Dendritic cell treated with granulocyte-macrophage colony-stimulating factor and Interleukin-4, amounts not matched to agents 40 ng/mL and 50 ng/mL, for 4 days (primary cell): ENCODE measurements at regions not wholly inside any gene's neighbourhood (a gene's known extent, or its start where the extent isn't known, plus 50 kb on each side); places are given as distances from the start of the nearest gene placed in this dataset.

Experiments
- H3K27ac Mint-ChIP-seq: one replicate; pipeline ENCODE4 v1.8.0; 2022; ENCODE audit warnings: mild to moderate bottlenecking, mixed read lengths
- H3K27me3 Mint-ChIP-seq: one replicate; pipeline ENCODE4 v1.8.0; 2022; ENCODE audit warnings: mild to moderate bottlenecking, mixed read lengths
- H3K36me3 Mint-ChIP-seq: one replicate; pipeline ENCODE4 v1.8.0; 2022; ENCODE audit warnings: low read depth, mixed read lengths
- H3K4me1 Mint-ChIP-seq: one replicate; pipeline ENCODE4 v1.8.0; 2022; ENCODE audit warnings: low read depth, mixed read lengths
- H3K4me3 Mint-ChIP-seq: one replicate; pipeline ENCODE4 v1.8.0; 2022; ENCODE audit warnings: mild to moderate bottlenecking, moderate library complexity, mixed read lengths
- H3K9me3 Mint-ChIP-seq: one replicate; pipeline ENCODE4 v1.8.0; 2022; ENCODE audit warnings: mixed read lengths
- intact Hi-C: fragments of 100-400 bp; cut with micrococcal nuclease; formaldehyde crosslinking; loops from one replicate; pipeline ENCODE4 v1.15.0; 2022

- H3K4me1 Mint-ChIP-seq: no peaks in the 10 kb centered on the region
Measured at GRCh38 chr13:90154311-90154960, 1193.1 kb upstream of the MIR17HG start.

DNA sequence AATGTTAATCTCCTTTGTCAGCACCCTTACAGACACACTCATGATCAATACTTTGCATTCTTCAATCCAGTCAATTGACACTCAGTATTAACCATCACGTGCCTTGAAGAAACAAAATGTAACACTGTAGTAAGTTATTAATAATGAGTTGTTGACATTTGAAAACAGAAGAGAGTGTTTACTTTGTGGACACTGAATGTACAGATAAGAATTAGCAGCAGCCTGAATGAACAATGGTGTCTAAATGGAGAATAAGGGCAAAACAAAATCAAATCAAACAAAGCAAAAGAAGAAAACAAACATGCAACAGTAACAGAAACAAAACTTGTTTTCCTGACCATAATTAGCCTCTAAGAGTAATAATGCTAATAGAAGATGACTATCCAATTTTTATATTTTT lies 1191.1 kb upstream of the MIR17HG start:
- peaks cover 32% of the 10 kb centered on the region for H3K9me3 Mint-ChIP-seq
- no peaks in the 10 kb centered on the region for H3K27me3 Mint-ChIP-seq
- H3K27ac Mint-ChIP-seq: no peak overlapping the region
- H3K36me3 Mint-ChIP-seq: no peaks in the 10 kb centered on the region
- intact Hi-C loops: no loop called here
- no peaks in the 10 kb centered on the region for H3K4me1 Mint-ChIP-seq
- H3K4me3 Mint-ChIP-seq: no peak overlapping the region

More at GRCh38 chr13:90154311-90154960, 1193.1 kb upstream of the MIR17HG start:
- H3K4me3 Mint-ChIP-seq: no peak overlapping the region
- no peaks in the 10 kb centered on the region for H3K27me3 Mint-ChIP-seq
- intact Hi-C loops: no loop called here
- no peak overlapping the region for H3K27ac Mint-ChIP-seq
- H3K36me3 Mint-ChIP-seq: no peaks in the 10 kb centered on the region
- H3K9me3 Mint-ChIP-seq: peaks cover 30% of the 10 kb centered on the region

DNA sequence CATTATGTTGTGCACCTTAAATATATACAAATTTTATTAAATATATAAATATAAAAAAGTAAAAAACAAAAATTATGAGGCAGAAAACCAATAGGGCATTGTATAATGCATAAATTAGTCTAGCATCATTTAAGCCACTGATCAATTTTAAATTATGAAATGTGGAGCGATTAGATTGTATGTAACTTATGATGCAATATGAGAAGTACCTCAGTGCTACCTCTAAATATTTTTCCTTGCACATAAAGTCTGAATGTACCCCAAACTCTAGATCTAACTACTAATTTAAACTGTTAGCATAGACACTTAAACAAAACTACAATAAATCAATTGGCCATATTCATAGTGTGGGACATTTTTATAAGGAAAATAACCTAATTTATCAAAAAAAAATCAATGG lies 1178.5 kb upstream of the MIR17HG start:
- Mint-ChIP-seq H3K27ac (no peak overlapping the region), H3K4me3 (no peak overlapping the region), H3K4me1 (no peaks in the 10 kb centered on the region), H3K27me3 (no peaks in the 10 kb centered on the region), H3K36me3 (no peaks in the 10 kb centered on the region), H3K9me3 (peaks cover 37% of the 10 kb centered on the region)
- intact Hi-C loops: no loop called here

- intact Hi-C loops: no loop called here
- Mint-ChIP-seq H3K4me1 (no peaks in the 10 kb centered on the region), H3K27ac (no peak overlapping the region), H3K27me3 (no peaks in the 10 kb centered on the region), H3K9me3 (peaks cover 27% of the 10 kb centered on the region), H3K36me3 (no peaks in the 10 kb centered on the region), H3K4me3 (no peak overlapping the region)
Measured at GRCh38 chr13:90170208-90170607, 1177.3 kb upstream of the MIR17HG start.

DNA sequence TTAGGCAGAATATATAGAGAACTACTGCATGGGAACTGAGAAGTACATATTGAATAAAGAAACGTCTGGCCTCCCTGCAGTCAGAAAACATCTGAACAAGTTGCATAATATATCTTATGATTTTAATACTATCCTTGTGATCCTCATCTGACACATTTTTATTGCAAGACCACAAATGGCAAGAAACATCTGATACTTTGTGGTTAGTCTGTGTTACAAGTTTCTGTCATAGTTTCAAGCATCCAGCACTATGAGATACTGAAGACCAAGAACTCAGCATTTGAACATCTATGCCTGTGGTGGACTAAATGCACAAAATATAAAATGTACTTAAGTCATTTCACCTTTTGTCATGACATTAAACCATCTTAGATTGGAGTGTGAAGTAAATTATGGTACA lies 1175.8 kb upstream of the MIR17HG start:
- Mint-ChIP-seq H3K27ac (no peak overlapping the region), H3K4me3 (no peak overlapping the region), H3K36me3 (no peaks in the 10 kb centered on the region), H3K4me1 (no peaks in the 10 kb centered on the region), H3K27me3 (no peaks in the 10 kb centered on the region), H3K9me3 (peaks cover 29% of the 10 kb centered on the region)
- intact Hi-C loops: no loop called here

GRCh38 chr13:90177512-90177911 lies 1170.0 kb upstream of the MIR17HG start:
- intact Hi-C loops: no loop called here
- no peaks in the 10 kb centered on the region for H3K36me3 Mint-ChIP-seq
- peaks cover 18% of the 10 kb centered on the region for H3K9me3 Mint-ChIP-seq
- no peak overlapping the region for H3K4me3 Mint-ChIP-seq
- H3K4me1 Mint-ChIP-seq: no peaks in the 10 kb centered on the region
- no peak overlapping the region for H3K27ac Mint-ChIP-seq
- no peaks in the 10 kb centered on the region for H3K27me3 Mint-ChIP-seq

DNA sequence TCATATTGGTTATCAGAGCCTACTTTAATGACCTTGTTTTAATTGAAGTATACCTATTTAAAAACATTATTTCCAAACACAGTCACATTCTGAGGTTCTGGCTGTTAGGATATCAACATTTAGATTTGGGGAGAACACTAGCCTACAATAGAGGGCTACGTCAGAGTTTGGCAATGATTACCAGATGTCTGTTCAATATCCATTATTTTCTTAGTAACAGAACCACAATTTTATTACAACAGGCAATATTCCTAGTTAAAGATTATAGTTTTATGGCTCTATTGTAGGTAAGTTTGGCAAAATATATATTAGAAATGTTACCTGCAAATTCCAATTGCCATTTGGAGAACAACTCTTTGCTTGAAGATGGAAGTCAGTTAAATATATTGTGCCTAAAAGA lies 1163.1 kb upstream of the MIR17HG start:
- Mint-ChIP-seq H3K36me3 (no peaks in the 10 kb centered on the region), H3K4me1 (no peaks in the 10 kb centered on the region), H3K4me3 (no peak overlapping the region), H3K27ac (no peak overlapping the region), H3K9me3 (peaks cover 9% of the 10 kb centered on the region), H3K27me3 (no peaks in the 10 kb centered on the region)
- intact Hi-C loops: no loop called here

GRCh38 chr13:90185734-90186133 lies 1161.8 kb upstream of the MIR17HG start:
- no peak overlapping the region for H3K4me3 Mint-ChIP-seq
- no peaks in the 10 kb centered on the region for H3K36me3 Mint-ChIP-seq
- H3K9me3 Mint-ChIP-seq: peaks cover 9% of the 10 kb centered on the region
- H3K27me3 Mint-ChIP-seq: no peaks in the 10 kb centered on the region
- intact Hi-C loops: no loop called here
- H3K4me1 Mint-ChIP-seq: no peaks in the 10 kb centered on the region
- no peak overlapping the region for H3K27ac Mint-ChIP-seq

GRCh38 chr13:90187478-90188350 lies 1159.8 kb upstream of the MIR17HG start:
- H3K27me3 Mint-ChIP-seq: no peaks in the 10 kb centered on the region
- intact Hi-C loops: no loop called here
- no peak overlapping the region for H3K27ac Mint-ChIP-seq
- no peak overlapping the region for H3K4me3 Mint-ChIP-seq
- no peaks in the 10 kb centered on the region for H3K4me1 Mint-ChIP-seq
- H3K9me3 Mint-ChIP-seq: peaks cover 10% of the 10 kb centered on the region
- H3K36me3 Mint-ChIP-seq: no peaks in the 10 kb centered on the region

- Mint-ChIP-seq H3K4me3 (no peak overlapping the region), H3K9me3 (peaks cover 10% of the 10 kb centered on the region), H3K36me3 (no peaks in the 10 kb centered on the region), H3K27ac (no peak overlapping the region), H3K4me1 (no peaks in the 10 kb centered on the region), H3K27me3 (no peaks in the 10 kb centered on the region)
- intact Hi-C loops: no loop called here
Measured at GRCh38 chr13:90188351-90188636, 1159.2 kb upstream of the MIR17HG start.

- no peaks in the 10 kb centered on the region for H3K36me3 Mint-ChIP-seq
- no peak overlapping the region for H3K27ac Mint-ChIP-seq
- intact Hi-C loops: no loop called here
- H3K4me3 Mint-ChIP-seq: no peak overlapping the region
- H3K27me3 Mint-ChIP-seq: no peaks in the 10 kb centered on the region
- H3K4me1 Mint-ChIP-seq: no peaks in the 10 kb centered on the region
- H3K9me3 Mint-ChIP-seq: peaks cover 48% of the 10 kb centered on the region
Measured at GRCh38 chr13:90197722-90198121, 1149.8 kb upstream of the MIR17HG start.

GRCh38 chr13:90201202-90201601 lies 1146.3 kb upstream of the MIR17HG start:
- Mint-ChIP-seq H3K9me3 (peaks cover 33% of the 10 kb centered on the region), H3K36me3 (no peaks in the 10 kb centered on the region), H3K4me1 (no peaks in the 10 kb centered on the region), H3K4me3 (no peak overlapping the region), H3K27ac (no peak overlapping the region), H3K27me3 (no peaks in the 10 kb centered on the region)
- intact Hi-C loops: no loop called here

GRCh38 chr13:90201676-90202460 lies 1145.6 kb upstream of the MIR17HG start:
- no peaks in the 10 kb centered on the region for H3K36me3 Mint-ChIP-seq
- no peaks in the 10 kb centered on the region for H3K27me3 Mint-ChIP-seq
- H3K9me3 Mint-ChIP-seq: peaks cover 36% of the 10 kb centered on the region
- H3K4me3 Mint-ChIP-seq: no peak overlapping the region
- no peaks in the 10 kb centered on the region for H3K4me1 Mint-ChIP-seq
- H3K27ac Mint-ChIP-seq: no peak overlapping the region
- intact Hi-C loops: no loop called here

DNA sequence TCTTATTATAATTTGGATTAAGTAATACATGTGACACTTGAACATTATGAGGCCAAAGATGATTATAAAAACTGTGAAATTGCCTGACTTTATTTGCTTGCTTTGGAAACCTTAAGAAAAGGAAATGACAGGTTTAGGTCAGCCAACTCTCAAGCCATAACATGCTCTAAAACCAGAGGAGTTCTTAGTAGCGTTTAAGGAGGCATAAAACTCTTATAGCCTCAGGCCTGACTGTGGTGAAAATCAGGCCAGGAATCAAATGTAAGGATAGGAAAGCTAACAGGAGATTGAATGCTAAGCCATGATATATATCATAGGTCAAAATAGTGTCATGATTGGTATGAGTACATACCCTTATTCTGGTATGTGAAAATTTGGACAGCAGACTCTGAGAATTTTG lies 1142.4 kb upstream of the MIR17HG start:
- H3K4me3 Mint-ChIP-seq: no peak overlapping the region
- H3K27me3 Mint-ChIP-seq: no peaks in the 10 kb centered on the region
- intact Hi-C loops: no loop called here
- H3K9me3 Mint-ChIP-seq: peaks cover 69% of the 10 kb centered on the region
- no peaks in the 10 kb centered on the region for H3K36me3 Mint-ChIP-seq
- no peaks in the 10 kb centered on the region for H3K4me1 Mint-ChIP-seq
- no peak overlapping the region for H3K27ac Mint-ChIP-seq
